OCI-LY3 (cell line): ENCODE measurements at regions not wholly inside any gene's neighbourhood (a gene's known extent, or its start where the extent isn't known, plus 50 kb on each side); places are given as distances from the start of the nearest gene placed in this dataset.

ENCODE experiments used
- H2AFZ ChIP-seq: fragments of 200-600, 300-600 bp; shearing (Covaris generic); 2 replicates; pipeline ENCODE4 v1.6.0; 2014; ENCODE audit warnings: antibody characterized with exemption, low read depth, low read length
- H3K27ac ChIP-seq: fragments of 200-600, 300-600 bp; sonication (generic); 2 replicates; pipeline ENCODE4 v1.5.1; 2014; ENCODE audit warnings: mild to moderate bottlenecking, low read length, moderate library complexity, mixed read lengths
- H3K27me3 ChIP-seq: fragments of 200-600, 300-600 bp; sonication (generic); 2 replicates; pipeline ENCODE4 v1.6.1; 2014; ENCODE audit warnings: low read depth, low read length, mixed read lengths
- H3K36me3 ChIP-seq: fragments of 200-600, 300-600 bp; sonication (generic); replicated peaks from 2 replicates; pipeline ENCODE3; 2014; ENCODE audit warnings: low read depth, low read length, mixed read lengths
- H3K4me1 ChIP-seq: fragments of 300-600, 200-600 bp; sonication (generic); 2 replicates; pipeline ENCODE4 v1.6.1; 2014; ENCODE audit warnings: low read length, mixed read lengths
- H3K4me2 ChIP-seq: fragments of 200-600, 300-600 bp; sonication (generic); 2 replicates; pipeline ENCODE4 v1.6.1; 2014; ENCODE audit warnings: low read length, mixed read lengths
- H3K4me3 ChIP-seq: fragments of 300-600, 200-600 bp; sonication (generic); 2 replicates; pipeline ENCODE4 v1.5.1; 2014; ENCODE audit warnings: antibody characterized with exemption, mild to moderate bottlenecking, low read length, moderate library complexity
- H3K79me2 ChIP-seq: fragments of 300-600, 200-600 bp; shearing (Covaris generic); 2 replicates; pipeline ENCODE4 v1.6.1; 2014; ENCODE audit warnings: mild to moderate bottlenecking, low read length, mixed read lengths
- H3K9ac ChIP-seq: fragments of 300-600, 200-600 bp; shearing (Covaris generic); 2 replicates; pipeline ENCODE4 v1.6.0; 2014; ENCODE audit warnings: mild to moderate bottlenecking, low read length, moderate library complexity
- H3K9me3 ChIP-seq: fragments of 200-600, 300-600 bp; shearing (Covaris generic); 2 replicates; pipeline ENCODE4 v1.6.1; 2014; ENCODE audit warnings: low read length, mixed read lengths; ENCODE audit not compliant: insufficient read depth
- H4K20me1 ChIP-seq: fragments of 200-600, 300-600 bp; sonication (generic); 2 replicates; pipeline ENCODE4 v1.6.1; 2016; ENCODE audit warnings: low read length, mixed read lengths; ENCODE audit not compliant: insufficient read depth
- EZH2phosphoT487 ChIP-seq: fragments of 200-600 bp; shearing (Covaris generic); IDR thresholded peaks from 2 replicates; pipeline ENCODE4 v1.6.1; 2018; ENCODE audit warnings: antibody characterized with exemption, mixed run types, low read depth
- TF ChIP-seq, protein P1 (sequence below): fragments of 200-600, 300-600 bp; sonication (generic); IDR thresholded peaks from 2 replicates; pipeline ENCODE4 v1.5.1; 2014; ENCODE audit warnings: antibody characterized with exemption, low read length, low read depth

DNA sequence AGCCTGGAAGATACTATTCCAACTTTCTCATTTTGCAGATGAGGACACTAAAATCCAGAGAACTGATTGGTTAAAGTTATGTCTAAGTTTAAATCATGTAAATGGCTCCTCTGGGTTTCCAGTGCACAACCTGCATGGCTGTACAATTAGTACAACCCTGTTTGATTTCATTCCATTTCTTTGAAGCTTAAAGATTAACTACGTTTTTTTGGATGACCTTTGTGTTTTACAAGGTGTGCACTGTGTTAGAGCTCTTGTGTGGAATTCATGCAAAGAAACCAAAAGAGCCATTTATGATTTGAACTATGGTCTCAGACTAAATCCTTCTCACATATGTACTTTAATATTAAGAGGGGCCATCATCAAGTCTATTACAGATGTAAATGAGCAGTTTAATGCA is 149.5 kb downstream of the TMEM168 start:
- no peaks in the 10 kb centered on the region for H3K36me3 ChIP-seq
- H3K4me3 ChIP-seq: no peak overlapping the region
- peaks cover 6% of the 10 kb centered on the region; the same call in 1 of the 2 replicates for H3K4me1 ChIP-seq
- no peak overlapping the region for H3K4me2 ChIP-seq
- H3K9me3 ChIP-seq: no peaks in the 10 kb centered on the region
- H3K79me2 ChIP-seq: no peaks in the 10 kb centered on the region
- no peak for TF ChIP-seq EZH2phosphoT487
- TF ChIP-seq, protein P1, sequence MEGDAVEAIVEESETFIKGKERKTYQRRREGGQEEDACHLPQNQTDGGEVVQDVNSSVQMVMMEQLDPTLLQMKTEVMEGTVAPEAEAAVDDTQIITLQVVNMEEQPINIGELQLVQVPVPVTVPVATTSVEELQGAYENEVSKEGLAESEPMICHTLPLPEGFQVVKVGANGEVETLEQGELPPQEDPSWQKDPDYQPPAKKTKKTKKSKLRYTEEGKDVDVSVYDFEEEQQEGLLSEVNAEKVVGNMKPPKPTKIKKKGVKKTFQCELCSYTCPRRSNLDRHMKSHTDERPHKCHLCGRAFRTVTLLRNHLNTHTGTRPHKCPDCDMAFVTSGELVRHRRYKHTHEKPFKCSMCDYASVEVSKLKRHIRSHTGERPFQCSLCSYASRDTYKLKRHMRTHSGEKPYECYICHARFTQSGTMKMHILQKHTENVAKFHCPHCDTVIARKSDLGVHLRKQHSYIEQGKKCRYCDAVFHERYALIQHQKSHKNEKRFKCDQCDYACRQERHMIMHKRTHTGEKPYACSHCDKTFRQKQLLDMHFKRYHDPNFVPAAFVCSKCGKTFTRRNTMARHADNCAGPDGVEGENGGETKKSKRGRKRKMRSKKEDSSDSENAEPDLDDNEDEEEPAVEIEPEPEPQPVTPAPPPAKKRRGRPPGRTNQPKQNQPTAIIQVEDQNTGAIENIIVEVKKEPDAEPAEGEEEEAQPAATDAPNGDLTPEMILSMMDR: no peak
- no peak overlapping the region for H3K27ac ChIP-seq
- no peaks in the 10 kb centered on the region for H3K27me3 ChIP-seq
- no peak overlapping the region for H3K9ac ChIP-seq
- H4K20me1 ChIP-seq: no peaks in the 10 kb centered on the region
- H2AFZ ChIP-seq: no peak overlapping the region

DNA sequence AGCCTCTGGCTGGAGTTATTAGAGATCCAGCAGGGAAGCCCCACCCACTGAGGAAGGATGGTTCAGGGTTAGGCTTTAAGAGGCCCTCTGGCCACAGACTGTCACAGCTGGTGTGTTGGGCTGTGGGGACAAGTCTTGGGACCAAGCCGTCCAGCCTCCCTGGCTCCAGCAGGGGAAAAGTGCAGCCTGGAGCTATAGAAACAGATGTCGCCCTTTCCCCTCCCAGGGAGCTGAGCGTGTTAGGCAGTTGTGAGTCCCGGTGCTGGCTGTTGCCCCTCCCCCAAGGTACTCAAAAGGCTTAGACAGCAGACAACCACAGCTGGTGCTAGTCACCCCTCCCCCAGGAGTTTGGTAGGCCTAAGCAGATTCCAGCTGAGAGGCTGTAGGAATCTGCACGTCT is 143.4 kb downstream of the TMEM168 start:
- Histone ChIP-seq H2AFZ (no peak overlapping the region), H3K9ac (no peak overlapping the region), H3K9me3 (peaks cover 5% of the 10 kb centered on the region; the same call in 1 of the 2 replicates), H3K4me2 (no peak overlapping the region), H3K4me3 (no peak overlapping the region), H3K27ac (no peak overlapping the region), H4K20me1 (no peaks in the 10 kb centered on the region), H3K79me2 (no peaks in the 10 kb centered on the region), H3K36me3 (no peaks in the 10 kb centered on the region), H3K4me1 (no peaks in the 10 kb centered on the region), H3K27me3 (no peaks in the 10 kb centered on the region)
- TF ChIP-seq, protein P1: no peak
- no peak for TF ChIP-seq EZH2phosphoT487

DNA sequence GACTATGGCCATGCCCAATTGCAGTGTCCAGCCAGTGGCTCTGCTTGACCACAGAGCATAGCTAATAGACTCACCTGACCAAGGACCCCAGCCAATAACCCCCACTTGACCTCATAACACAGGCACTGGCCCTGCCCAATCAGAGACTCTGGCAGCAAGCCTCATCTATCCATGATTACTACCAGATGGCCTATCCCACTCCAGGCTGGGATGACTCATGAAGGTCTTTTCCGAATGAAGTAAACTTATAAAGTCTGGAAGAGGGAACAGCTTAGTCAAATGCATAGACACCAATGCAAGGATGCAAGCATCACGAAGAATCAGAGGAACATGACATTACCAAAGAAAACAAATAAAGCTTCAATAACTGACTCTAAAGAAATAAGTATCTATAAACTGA is 141.4 kb downstream of the TMEM168 start:
- no peaks in the 10 kb centered on the region for H3K36me3 ChIP-seq
- no peak overlapping the region for H3K4me2 ChIP-seq
- H3K27ac ChIP-seq: no peak overlapping the region
- peaks cover 5% of the 10 kb centered on the region; the same call in 1 of the 2 replicates for H3K9me3 ChIP-seq
- TF ChIP-seq, protein P1: no peak
- no peak for TF ChIP-seq EZH2phosphoT487
- no peaks in the 10 kb centered on the region for H3K4me1 ChIP-seq
- no peak overlapping the region for H3K4me3 ChIP-seq
- H3K27me3 ChIP-seq: no peaks in the 10 kb centered on the region
- no peaks in the 10 kb centered on the region for H3K79me2 ChIP-seq
- H3K9ac ChIP-seq: no peak overlapping the region
- no peaks in the 10 kb centered on the region for H4K20me1 ChIP-seq
- H2AFZ ChIP-seq: no peak overlapping the region

DNA sequence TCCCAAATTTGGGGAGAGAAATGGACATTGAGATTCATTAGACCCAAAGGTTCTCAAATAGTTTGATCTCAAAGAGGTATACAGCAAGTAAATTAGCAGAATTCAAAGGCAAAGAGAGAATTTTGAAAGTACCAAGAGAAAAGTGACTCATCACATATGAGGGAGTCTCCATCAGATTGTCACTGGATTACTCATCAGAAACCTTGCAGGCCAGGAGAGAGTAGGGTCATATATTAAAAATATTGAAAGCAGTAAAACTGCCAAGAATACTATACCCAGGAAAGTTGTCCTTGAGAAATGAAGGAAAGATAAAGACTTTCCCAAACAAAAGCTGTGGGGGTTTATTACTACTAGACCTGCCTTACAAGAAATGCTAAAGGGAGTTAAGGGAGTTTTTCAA is 140.6 kb downstream of the TMEM168 start:
- Histone ChIP-seq H3K4me2 (no peak overlapping the region), H3K9ac (no peak overlapping the region), H3K36me3 (no peaks in the 10 kb centered on the region), H3K79me2 (no peaks in the 10 kb centered on the region), H2AFZ (no peak overlapping the region), H3K27ac (no peak overlapping the region), H3K4me3 (no peak overlapping the region), H3K9me3 (peaks cover 5% of the 10 kb centered on the region; the same call in 1 of the 2 replicates), H4K20me1 (no peaks in the 10 kb centered on the region), H3K4me1 (no peaks in the 10 kb centered on the region), H3K27me3 (no peaks in the 10 kb centered on the region)
- TF ChIP-seq, protein P1: no peak
